ENCODE measurements at regions not wholly inside any gene's neighbourhood (a gene's known extent, or its start where the extent isn't known, plus 50 kb on each side); places are given as distances from the start of the nearest gene placed in this dataset.

DNA sequence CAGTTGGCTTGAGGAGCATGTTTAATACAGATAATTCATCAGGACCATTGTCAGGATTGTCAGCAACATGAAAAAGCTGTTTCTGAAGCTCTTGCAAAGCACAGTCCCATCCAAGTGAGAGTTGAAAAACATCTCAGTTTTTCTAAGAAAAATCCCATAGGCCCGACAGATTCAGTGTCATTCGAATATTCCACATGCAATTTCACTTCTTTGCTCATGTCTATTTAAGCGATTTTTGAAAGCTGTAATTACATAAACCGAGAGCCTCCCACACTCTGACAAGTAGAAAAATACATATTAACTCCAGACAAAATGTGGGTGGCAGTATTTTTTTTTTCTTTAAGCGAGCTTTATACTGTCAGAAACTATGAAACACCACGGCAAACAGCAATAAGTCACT is 134.7 kb upstream of the GALNT5 start:
- Histone ChIP-seq H3K27me3 (ENCODE audit: control insufficient read depth, insufficient read depth, low read length) (no peaks in the 10 kb centered on the region), H3K36me3 (ENCODE audit: control insufficient read depth, insufficient read depth, low read length) (no peaks in the 10 kb centered on the region), H3K27ac (ENCODE audit: insufficient read depth, low read length) (no peak overlapping the region), H2BK15ac (ENCODE audit: low read depth, low read length) (no peak overlapping the region), H3K56ac (ENCODE audit: extremely low read depth, insufficient read depth, low read length) (no peak overlapping the region), H3K4me3 (ENCODE audit: insufficient read depth, low read depth, low read length) (no peak overlapping the region), H4K91ac (ENCODE audit: insufficient read depth, low read depth, low read length) (no peak overlapping the region), H2BK5ac (ENCODE audit: low read depth, low read length, poor library complexity, severe bottlenecking) (no peak overlapping the region), H3K4ac (ENCODE audit: low read depth, low read length) (no peak overlapping the region), H2AFZ (replicated peaks; ENCODE audit: low read length, poor library complexity) (no peak overlapping the region), H2BK20ac (ENCODE audit: low read depth, low read length) (no peak overlapping the region), H2AK5ac (ENCODE audit: low read depth, low read length) (no peak overlapping the region; the same call in 1 of the 2 replicates), H3K4me2 (ENCODE audit: low read depth, low read length) (no peak overlapping the region), H3K9ac (ENCODE audit: low read depth, low read length) (no peak overlapping the region), H4K5ac (ENCODE audit: low read depth, low read length) (no peak overlapping the region), H3K4me1 (ENCODE audit: control insufficient read depth, insufficient read depth, low read length) (no peaks in the 10 kb centered on the region), H2BK120ac (ENCODE audit: low read depth, low read length) (no peak overlapping the region), H3K9me1 (ENCODE audit: insufficient read depth, low read length) (no peaks in the 10 kb centered on the region), H3K23ac (ENCODE audit: low read depth, low read length) (no peak overlapping the region), H3K18ac (ENCODE audit: low read depth, low read length) (peak overlapping the region; percentile 65; the same call in 1 of the 2 replicates), H2AK9ac (replicated peaks; ENCODE audit: low read depth, low read length, poor library complexity) (no peak overlapping the region), H3K14ac (replicated peaks; ENCODE audit: low read depth, low read length) (no peak overlapping the region), H4K20me1 (ENCODE audit: insufficient read depth, low read length) (no peaks in the 10 kb centered on the region), H3K79me1 (ENCODE audit: low read depth in 1 of 2, low read length in 2 of 2) (no peaks in the 10 kb centered on the region), H3K9me3 (ENCODE audit: control insufficient read depth, insufficient read depth, low read length) (no peaks in the 10 kb centered on the region), H4K8ac (ENCODE audit: low read depth in 2 of 2, low read length in 2 of 2) (no peak overlapping the region)
- ATAC-seq (ENCODE audit: low read depth) (no peak), DNase-seq (no peak)
- no CpG with 5 or more reads among the region's 6 CpGs for WGBS, 2 experiments (ENCODE audit: extremely low coverage in 2 of 2, insufficient read length in 1 of 2)
- ChIA-PET CTCF (interaction anchor here (1.2 kb wide), 1 partner anchor 14 kb away, joined by 4 read pairs; no protein-coding TSS in a partner anchor), POLR2A (ENCODE audit: unreplicated experiment) (no interaction called here)
- dilution Hi-C loops (cut with HindIII; ENCODE audit: low sequenced_read_pairs, unreplicated experiment) (no loop called here), in situ Hi-C loops (cut with MboI; ENCODE audit: low sequenced_read_pairs) (no loop called here), intact Hi-C loops (cut with micrococcal nuclease) (no loop called here)
- TF ChIP-seq MAZ (IDR thresholded peaks at IDR 0.05; ENCODE audit: borderline replicate concordance, low read depth, low read length) (no peak), CEBPB (IDR thresholded peaks at IDR 0.05; ENCODE audit: low read depth, low read length) (no peak), BHLHE40 (IDR thresholded peaks at IDR 0.05; ENCODE audit: low read depth, low read length) (no peak), POLR2A (IDR thresholded peaks at IDR 0.05; ENCODE audit: low read depth, low read length) (no peak), RFX5 (IDR thresholded peaks at IDR 0.05; ENCODE audit: low read depth, low read length) (no peak), SMC3 (IDR thresholded peaks at IDR 0.05; ENCODE audit: low read depth, low read length) (no peak), MAFK (IDR thresholded peaks at IDR 0.05; ENCODE audit: low read depth, low read length) (no peak), MXI1 (IDR thresholded peaks at IDR 0.05; ENCODE audit: borderline replicate concordance, low read depth, low read length) (no peak), FOS (IDR thresholded peaks at IDR 0.05; ENCODE audit: low read depth, low read length) (no peak), RCOR1 (IDR thresholded peaks at IDR 0.05; ENCODE audit: insufficient replicate concordance, low read length) (no peak)
- TF ChIP-seq, protein P1, sequence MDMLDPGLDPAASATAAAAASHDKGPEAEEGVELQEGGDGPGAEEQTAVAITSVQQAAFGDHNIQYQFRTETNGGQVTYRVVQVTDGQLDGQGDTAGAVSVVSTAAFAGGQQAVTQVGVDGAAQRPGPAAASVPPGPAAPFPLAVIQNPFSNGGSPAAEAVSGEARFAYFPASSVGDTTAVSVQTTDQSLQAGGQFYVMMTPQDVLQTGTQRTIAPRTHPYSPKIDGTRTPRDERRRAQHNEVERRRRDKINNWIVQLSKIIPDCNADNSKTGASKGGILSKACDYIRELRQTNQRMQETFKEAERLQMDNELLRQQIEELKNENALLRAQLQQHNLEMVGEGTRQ (IDR thresholded peaks at IDR 0.05; ENCODE audit: low read depth, low read length) = no peak
- TF ChIP-seq, protein P2, sequence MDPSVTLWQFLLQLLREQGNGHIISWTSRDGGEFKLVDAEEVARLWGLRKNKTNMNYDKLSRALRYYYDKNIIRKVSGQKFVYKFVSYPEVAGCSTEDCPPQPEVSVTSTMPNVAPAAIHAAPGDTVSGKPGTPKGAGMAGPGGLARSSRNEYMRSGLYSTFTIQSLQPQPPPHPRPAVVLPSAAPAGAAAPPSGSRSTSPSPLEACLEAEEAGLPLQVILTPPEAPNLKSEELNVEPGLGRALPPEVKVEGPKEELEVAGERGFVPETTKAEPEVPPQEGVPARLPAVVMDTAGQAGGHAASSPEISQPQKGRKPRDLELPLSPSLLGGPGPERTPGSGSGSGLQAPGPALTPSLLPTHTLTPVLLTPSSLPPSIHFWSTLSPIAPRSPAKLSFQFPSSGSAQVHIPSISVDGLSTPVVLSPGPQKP (IDR thresholded peaks at IDR 0.05; ENCODE audit: borderline replicate concordance, low read depth, low read length) = no peak
- TF ChIP-seq, protein P3, sequence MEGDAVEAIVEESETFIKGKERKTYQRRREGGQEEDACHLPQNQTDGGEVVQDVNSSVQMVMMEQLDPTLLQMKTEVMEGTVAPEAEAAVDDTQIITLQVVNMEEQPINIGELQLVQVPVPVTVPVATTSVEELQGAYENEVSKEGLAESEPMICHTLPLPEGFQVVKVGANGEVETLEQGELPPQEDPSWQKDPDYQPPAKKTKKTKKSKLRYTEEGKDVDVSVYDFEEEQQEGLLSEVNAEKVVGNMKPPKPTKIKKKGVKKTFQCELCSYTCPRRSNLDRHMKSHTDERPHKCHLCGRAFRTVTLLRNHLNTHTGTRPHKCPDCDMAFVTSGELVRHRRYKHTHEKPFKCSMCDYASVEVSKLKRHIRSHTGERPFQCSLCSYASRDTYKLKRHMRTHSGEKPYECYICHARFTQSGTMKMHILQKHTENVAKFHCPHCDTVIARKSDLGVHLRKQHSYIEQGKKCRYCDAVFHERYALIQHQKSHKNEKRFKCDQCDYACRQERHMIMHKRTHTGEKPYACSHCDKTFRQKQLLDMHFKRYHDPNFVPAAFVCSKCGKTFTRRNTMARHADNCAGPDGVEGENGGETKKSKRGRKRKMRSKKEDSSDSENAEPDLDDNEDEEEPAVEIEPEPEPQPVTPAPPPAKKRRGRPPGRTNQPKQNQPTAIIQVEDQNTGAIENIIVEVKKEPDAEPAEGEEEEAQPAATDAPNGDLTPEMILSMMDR (conservative IDR thresholded peaks at IDR 0.05; ENCODE audit: low read depth, low read length) = no peak
- no TSS peak for BruUV-seq (replicated peaks)

Data from IMR-90 (cell line).